ENCODE measurements at regions not wholly inside any gene's neighbourhood (a gene's known extent, or its start where the extent isn't known, plus 50 kb on each side); places are given as distances from the start of the nearest gene placed in this dataset.
A peak's percentile ranks its signal among the peaks of the same experiment; 100 is the strongest.

DNA sequence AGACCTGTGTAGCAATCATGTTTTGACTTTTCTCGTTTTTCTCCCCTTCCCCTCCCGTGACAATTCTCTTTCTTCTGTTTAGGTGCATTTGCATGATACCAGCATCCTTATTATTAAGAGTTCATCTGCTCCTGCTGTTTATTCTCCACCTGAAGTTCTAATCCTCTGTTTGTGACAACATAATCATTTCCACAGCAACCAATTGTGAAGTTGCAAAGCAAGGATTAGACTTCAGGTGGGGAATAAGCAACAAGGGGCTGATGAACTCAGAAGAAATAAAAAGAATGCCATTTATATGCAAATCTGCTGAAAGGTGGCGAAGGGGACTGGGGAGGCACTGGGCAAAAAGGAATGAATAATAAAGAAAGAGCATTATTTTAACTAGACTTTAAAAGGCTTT, 124.8 kb upstream of the LINC00305 start:
- no peak overlapping the region for H3K4me3 ChIP-seq (ENCODE audit: insufficient read depth, low read depth, low read length)
- no peaks in the 10 kb centered on the region for H3K27me3 ChIP-seq (ENCODE audit: control insufficient read depth, insufficient read depth, low read length)
- peak; percentile 59 for DNase-seq
- H3K36me3 ChIP-seq (replicated peaks; ENCODE audit: control insufficient read depth, insufficient read depth, low read length), result no peaks in the 10 kb centered on the region

DNA sequence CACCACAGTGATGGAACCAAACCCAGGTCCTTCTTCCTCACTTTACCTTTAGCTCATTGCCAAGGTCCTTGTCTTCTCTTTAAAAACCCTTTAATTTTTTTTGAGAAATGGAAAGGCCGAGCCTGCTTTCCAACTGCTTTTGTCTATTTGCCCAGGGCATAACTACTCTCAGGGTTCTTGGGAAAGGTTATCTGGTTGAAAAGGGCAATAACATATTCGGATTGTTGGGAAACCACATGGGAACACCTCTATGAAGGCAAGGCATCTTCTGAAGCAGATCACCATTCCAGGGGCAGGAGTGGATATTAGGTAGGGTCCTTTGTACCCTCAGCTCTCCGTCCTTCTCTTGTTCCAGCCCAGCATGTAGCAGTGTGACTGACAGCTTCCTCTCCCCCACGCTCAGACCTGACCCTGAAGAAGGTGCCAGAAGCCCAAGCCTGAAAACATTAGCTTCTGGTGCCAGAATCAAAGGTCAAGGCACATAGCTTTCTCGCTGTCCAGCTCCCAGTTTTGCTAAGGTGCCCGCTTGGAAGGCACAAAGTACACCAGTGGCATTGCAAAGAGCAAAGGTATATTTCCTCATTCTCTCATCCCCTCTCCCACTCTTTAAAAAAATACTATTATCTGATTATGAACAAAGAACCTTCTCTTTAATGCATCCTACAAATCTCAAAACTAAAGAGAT, 123.2 kb upstream of the LINC00305 start:
- DNase-seq, result no peak
- Histone ChIP-seq H3K4me3 (ENCODE audit: insufficient read depth, low read depth, low read length) (no peak overlapping the region), H3K36me3 (replicated peaks; ENCODE audit: control insufficient read depth, insufficient read depth, low read length) (no peaks in the 10 kb centered on the region), H3K27me3 (ENCODE audit: control insufficient read depth, insufficient read depth, low read length) (no peaks in the 10 kb centered on the region)

DNA sequence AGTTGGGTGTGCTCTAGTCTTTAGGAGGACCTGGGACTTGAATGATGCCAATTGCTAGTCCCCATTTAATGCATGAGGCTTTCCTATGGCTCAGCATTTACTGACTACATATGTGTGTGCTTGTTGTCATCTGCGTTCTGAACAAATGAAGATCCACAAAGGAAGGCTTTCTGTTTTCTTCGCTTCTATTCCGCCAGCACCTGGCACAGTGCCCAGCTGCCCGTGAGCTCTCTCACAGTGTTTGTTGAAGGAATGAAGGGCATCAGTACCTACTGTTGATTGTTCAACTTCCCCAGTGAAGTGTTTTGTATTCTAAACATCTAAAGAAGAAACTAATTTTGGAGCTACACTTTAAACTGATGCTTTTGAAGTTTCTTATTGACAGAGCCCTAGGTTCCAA, 122.4 kb upstream of the LINC00305 start:
- no peaks in the 10 kb centered on the region for H3K36me3 ChIP-seq (replicated peaks; ENCODE audit: control insufficient read depth, insufficient read depth, low read length)
- DNase-seq, result no peak
- H3K4me3 ChIP-seq (ENCODE audit: insufficient read depth, low read depth, low read length), result no peak overlapping the region
- H3K27me3 ChIP-seq (ENCODE audit: control insufficient read depth, insufficient read depth, low read length), result no peaks in the 10 kb centered on the region

DNA sequence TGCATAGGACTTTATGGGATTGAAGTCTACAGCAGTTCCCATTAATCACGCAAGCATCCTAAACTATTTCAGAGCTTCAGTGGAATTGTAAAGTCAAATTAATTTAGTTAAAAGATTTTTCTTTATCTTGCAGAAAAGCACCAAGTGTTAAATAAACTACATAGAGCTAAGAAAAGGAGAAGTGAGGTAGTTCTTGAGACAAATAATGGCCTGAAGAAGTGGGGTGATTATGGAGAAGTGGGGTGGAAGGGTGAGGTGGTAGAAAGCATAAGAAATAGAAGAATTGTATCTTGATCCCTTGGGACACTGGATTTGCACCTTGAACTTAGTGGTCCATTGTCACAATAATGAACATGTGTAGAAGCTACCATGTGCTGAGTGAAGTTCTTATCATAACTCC, 121.7 kb upstream of the LINC00305 start:
- no peaks in the 10 kb centered on the region for H3K27me3 ChIP-seq (ENCODE audit: control insufficient read depth, insufficient read depth, low read length)
- no peak for DNase-seq
- no peak overlapping the region for H3K4me3 ChIP-seq (ENCODE audit: insufficient read depth, low read depth, low read length)
- H3K36me3 ChIP-seq (replicated peaks; ENCODE audit: control insufficient read depth, insufficient read depth, low read length), result no peaks in the 10 kb centered on the region

DNA sequence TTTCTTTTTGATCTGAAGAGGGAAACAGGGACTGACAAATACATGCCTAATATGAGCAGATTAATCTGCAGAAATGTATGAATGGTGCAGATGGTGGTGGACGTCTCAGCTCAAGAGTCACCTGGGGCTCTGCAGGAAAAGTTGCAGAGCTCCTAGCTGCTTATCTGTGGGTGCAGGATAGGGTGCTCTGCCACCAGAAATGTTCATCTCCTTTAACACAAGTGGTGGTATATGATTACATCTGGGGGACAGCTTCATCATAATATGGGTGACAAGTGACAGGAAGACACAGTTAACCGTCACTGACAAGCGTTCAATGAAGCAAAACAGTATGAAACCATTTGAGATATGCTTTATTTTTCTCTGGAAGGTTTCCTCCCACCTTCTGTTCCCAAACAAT, 121.2 kb upstream of the LINC00305 start:
- DNase-seq, result no peak
- Histone ChIP-seq H3K27me3 (ENCODE audit: control insufficient read depth, insufficient read depth, low read length) (no peaks in the 10 kb centered on the region), H3K4me3 (ENCODE audit: insufficient read depth, low read depth, low read length) (no peak overlapping the region), H3K36me3 (replicated peaks; ENCODE audit: control insufficient read depth, insufficient read depth, low read length) (no peaks in the 10 kb centered on the region)

DNA sequence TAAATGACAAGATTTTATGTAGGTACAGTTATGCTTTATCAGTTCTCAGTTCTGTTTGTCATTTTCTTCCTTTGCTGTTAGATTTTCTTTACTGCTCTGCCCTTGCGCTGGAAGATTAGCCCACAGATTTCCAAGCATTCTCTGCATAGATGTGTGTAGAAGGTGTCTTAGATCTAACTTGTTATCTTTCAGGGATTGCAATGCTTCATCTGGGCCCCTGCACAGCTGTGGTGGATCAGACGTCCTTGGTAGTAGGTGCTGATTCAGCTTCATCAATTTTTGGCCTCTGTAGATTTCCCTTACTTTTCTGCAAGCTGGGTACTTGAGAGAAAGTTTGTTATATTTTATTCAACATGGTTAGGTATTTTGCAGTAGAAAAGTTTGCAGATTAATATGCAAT, 115.3 kb upstream of the LINC00305 start:
- Histone ChIP-seq H3K27me3 (ENCODE audit: control insufficient read depth, insufficient read depth, low read length) (no peaks in the 10 kb centered on the region), H3K36me3 (replicated peaks; ENCODE audit: control insufficient read depth, insufficient read depth, low read length) (no peaks in the 10 kb centered on the region), H3K4me3 (ENCODE audit: insufficient read depth, low read depth, low read length) (no peak overlapping the region)
- DNase-seq, result no peak

DNA sequence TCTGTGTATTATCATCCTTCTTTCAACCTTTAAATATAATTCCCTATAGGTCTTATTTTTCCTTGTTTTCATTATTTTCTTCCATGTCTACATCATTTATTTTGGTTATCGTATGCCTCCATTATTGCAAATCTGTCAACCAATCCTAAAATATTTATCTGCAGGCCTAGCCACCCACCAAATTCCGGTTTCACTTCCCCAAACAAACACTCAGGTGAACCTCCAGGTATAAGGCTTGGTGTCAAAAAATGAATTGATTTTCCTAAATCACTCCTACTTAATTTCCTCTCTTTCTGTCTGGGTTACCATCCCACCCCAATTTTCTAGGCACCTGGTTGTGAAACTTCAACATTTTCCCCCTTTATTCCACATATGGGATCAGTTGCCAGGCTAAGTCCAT, 111.9 kb upstream of the LINC00305 start:
- DNase-seq, result no peak
- H3K4me3 ChIP-seq (ENCODE audit: insufficient read depth, low read depth, low read length), result no peak overlapping the region
- no peaks in the 10 kb centered on the region for H3K36me3 ChIP-seq (replicated peaks; ENCODE audit: control insufficient read depth, insufficient read depth, low read length)
- H3K27me3 ChIP-seq (ENCODE audit: control insufficient read depth, insufficient read depth, low read length), result no peaks in the 10 kb centered on the region

DNA sequence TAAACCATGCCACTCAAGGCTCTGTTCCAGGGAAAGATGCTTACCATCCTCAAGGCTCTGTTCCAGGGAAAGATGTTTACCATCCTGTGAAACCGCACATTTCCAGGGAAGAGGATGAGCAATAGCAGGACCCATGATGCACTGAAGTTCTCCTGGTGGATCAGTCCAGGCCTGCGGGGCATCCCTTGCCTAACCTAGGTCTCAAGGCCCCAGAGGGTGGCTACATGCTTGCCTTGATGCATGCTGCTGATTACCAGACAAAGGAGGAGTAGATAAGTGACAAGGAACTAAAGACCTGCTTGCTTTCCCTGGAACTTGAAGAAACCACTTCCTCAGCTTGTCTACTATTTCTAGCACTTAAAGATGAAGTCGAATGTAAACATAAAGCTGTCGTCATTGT, 111.0 kb upstream of the LINC00305 start:
- no peak for DNase-seq
- no peak overlapping the region for H3K4me3 ChIP-seq (ENCODE audit: insufficient read depth, low read depth, low read length)
- H3K27me3 ChIP-seq (ENCODE audit: control insufficient read depth, insufficient read depth, low read length), result no peaks in the 10 kb centered on the region
- H3K36me3 ChIP-seq (replicated peaks; ENCODE audit: control insufficient read depth, insufficient read depth, low read length), result no peaks in the 10 kb centered on the region

DNA sequence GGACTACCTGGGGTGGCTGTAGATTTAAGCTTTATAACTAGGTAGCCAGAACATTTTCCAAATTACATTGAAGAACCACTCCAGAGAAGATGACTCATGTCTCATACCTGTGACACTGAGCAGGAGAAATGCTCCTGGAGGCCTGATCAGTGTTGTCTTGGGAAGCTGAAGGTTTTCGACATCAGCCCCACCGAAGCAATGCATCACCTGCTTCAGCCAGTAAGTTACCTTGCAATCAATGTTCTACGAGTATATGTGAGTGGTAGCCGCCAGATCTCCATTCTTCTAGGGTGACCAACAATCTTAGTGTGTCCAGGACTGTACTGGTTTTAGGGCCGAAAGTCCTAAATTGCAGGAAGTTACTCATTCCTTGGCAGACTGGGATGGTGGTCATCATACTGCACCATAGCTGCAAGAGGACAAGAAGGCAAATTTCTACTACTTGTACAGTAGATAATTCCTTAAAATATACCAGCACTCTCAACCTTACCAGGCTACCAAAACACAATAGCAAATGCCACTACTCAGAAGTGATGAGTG, 109.3 kb upstream of the LINC00305 start:
- H3K27me3 ChIP-seq (ENCODE audit: control insufficient read depth, insufficient read depth, low read length), result no peaks in the 10 kb centered on the region
- no peak overlapping the region for H3K4me3 ChIP-seq (ENCODE audit: insufficient read depth, low read depth, low read length)
- no peak for DNase-seq
- no peaks in the 10 kb centered on the region for H3K36me3 ChIP-seq (replicated peaks; ENCODE audit: control insufficient read depth, insufficient read depth, low read length)

DNA sequence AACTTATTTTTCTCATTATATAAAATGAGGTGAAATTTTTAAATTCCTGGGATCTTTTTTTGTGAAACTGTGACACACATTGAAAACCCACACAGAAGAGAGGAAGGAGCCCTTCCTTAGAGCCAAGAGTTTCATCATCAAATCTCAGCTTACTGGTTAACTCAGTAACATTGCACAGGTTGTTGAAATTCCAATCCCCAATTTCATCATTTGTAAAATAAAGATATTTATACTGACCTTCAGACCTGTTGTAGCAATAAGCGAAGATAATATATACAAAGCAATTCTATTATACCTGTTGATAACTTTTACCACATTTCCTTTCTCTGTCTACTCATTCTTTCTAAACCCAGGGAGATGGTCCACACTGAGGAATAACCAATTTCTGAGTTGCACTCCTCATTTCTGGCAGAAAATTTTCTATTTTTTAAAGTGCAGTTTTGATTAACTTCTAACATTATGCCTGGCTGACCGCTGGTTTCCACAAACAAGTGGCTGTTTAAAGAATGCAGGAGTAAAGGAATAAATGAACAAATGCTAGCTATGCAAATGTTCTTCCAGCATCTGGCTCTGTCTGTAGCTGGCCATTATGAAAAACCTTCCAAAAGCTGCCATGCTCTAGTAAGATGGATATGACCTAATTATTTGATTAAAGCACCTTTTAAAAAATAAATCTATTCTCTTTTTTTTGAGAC, 105.7 kb upstream of the LINC00305 start:
- DNase-seq, result no peak
- H3K27me3 ChIP-seq (ENCODE audit: control insufficient read depth, insufficient read depth, low read length), result no peaks in the 10 kb centered on the region
- no peaks in the 10 kb centered on the region for H3K36me3 ChIP-seq (replicated peaks; ENCODE audit: control insufficient read depth, insufficient read depth, low read length)
- no peak overlapping the region for H3K4me3 ChIP-seq (ENCODE audit: insufficient read depth, low read depth, low read length)

DNA sequence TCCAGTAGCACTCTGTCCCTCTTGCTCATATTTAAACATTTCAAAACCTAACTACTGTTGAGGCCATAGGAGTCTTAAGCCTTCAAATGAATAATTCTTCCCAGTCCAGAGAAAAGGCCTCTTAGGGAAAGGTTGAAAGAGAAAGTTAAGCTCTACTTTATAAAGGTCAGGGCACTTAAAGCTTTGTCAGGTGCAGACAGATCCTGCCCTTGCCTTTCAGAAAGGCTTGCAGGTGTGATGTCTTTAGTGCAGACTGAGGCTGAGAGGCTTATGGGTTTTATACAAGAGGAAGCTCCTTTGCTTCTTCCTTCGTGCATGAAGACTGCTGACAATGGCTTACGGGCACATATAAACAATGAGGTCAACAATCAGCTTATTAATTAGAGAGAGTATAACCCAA, 105.0 kb upstream of the LINC00305 start:
- no peaks in the 10 kb centered on the region for H3K36me3 ChIP-seq (replicated peaks; ENCODE audit: control insufficient read depth, insufficient read depth, low read length)
- no peak for DNase-seq
- H3K27me3 ChIP-seq (ENCODE audit: control insufficient read depth, insufficient read depth, low read length), result no peaks in the 10 kb centered on the region
- H3K4me3 ChIP-seq (ENCODE audit: insufficient read depth, low read depth, low read length), result no peak overlapping the region

DNA sequence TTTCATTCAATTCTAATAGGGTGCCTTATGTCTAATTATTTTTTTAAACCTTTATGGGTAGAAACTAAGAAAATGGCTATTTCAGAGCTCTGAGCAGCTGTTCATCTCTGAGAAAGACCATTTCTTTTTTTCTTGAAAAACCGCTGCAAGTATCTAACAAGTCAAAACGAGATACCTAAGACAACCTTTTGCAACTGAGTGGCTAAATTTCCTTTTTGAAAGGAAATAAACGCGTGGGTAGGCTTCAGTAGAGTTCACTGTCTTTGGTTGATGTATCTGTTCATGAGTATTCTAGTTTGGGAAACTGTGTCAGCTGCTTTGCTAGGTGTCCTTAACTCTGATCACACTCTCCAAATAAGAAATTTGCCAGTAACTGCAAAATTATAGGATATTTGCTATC, 104.3 kb upstream of the LINC00305 start:
- H3K27me3 ChIP-seq (ENCODE audit: control insufficient read depth, insufficient read depth, low read length), result no peaks in the 10 kb centered on the region
- no peak overlapping the region for H3K4me3 ChIP-seq (ENCODE audit: insufficient read depth, low read depth, low read length)
- H3K36me3 ChIP-seq (replicated peaks; ENCODE audit: control insufficient read depth, insufficient read depth, low read length), result no peaks in the 10 kb centered on the region
- DNase-seq, result no peak

DNA sequence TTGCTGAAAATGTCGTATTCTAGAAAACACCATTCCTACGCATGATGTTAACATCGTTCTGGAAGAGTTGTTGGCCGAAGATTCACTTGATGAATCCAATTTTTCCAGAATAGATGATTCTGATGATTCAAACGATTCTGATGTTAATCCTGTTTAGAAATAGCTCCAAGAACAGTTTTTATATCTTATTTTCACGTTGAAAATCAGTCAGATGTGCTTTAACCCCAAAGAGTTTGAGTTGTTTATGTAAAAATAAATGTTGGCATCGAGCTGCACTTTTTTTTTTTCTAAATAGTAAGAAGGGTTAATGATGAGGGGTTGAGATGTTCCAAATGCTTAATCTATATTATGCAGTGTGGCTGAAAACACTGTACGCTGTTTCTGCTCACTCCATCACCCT, 99.9 kb upstream of the LINC00305 start:
- Histone ChIP-seq H3K4me3 (ENCODE audit: insufficient read depth, low read depth, low read length) (no peak overlapping the region), H3K36me3 (replicated peaks; ENCODE audit: control insufficient read depth, insufficient read depth, low read length) (no peaks in the 10 kb centered on the region), H3K27me3 (ENCODE audit: control insufficient read depth, insufficient read depth, low read length) (no peaks in the 10 kb centered on the region)
- no peak for DNase-seq

DNA sequence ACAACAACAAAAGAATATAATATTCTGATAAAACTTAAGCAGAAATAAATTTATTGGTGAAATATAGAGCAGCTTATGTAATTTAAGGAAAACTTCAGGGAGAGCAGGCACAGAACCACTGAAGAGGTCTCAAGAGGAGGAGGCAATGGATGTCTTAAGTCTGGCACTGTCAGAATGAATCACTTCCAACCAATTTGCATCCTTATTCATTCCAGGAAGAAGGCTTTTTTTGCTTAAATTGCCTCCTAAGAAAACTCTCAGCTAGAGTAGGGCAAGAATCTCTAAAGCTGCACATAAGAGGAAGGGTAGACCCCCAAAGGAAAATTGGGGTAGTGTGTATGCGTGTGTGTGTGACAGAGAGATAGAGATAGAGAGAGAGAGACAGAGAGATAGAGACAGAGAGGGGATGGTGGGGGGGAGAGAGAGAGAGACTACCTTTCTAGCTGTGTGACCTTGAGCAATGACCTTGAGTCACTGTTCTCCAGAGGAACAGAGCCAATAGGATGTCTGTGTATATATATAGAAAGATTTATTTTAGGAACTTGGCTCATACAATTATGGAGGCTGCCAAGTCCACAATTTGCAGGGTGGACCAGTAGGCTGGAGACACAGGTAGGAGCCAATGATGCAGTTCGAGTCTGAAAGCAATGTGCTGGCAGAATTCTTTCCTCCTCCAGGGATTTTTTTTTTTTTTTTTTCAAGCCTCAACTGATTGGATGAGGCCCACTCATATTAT, 96.4 kb upstream of the LINC00305 start:
- no peak for DNase-seq
- Histone ChIP-seq H3K4me3 (ENCODE audit: insufficient read depth, low read depth, low read length) (no peak overlapping the region), H3K36me3 (replicated peaks; ENCODE audit: control insufficient read depth, insufficient read depth, low read length) (no peaks in the 10 kb centered on the region), H3K27me3 (ENCODE audit: control insufficient read depth, insufficient read depth, low read length) (no peaks in the 10 kb centered on the region)

DNA sequence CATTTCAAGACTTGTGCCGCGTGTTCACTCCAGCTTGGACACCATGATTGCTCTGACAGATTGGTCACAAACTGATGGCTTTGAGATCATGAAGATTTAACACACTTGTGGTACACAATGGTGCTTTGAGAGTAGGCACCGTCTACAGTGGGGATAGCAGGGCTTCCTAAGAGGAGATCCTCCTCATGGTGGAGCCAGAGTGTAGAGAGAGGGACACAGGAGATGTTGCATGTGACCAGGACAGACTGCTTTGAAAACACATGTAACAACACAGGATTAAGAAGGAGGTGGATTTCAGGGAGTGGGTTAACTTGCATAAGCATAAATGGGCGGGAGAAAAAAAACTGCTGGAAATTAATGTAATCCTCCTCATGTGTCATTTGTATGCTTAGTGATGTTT, 95.7 kb upstream of the LINC00305 start:
- H3K36me3 ChIP-seq (replicated peaks; ENCODE audit: control insufficient read depth, insufficient read depth, low read length), result no peaks in the 10 kb centered on the region
- peak; percentile 18 for DNase-seq
- H3K4me3 ChIP-seq (ENCODE audit: insufficient read depth, low read depth, low read length), result no peak overlapping the region
- no peaks in the 10 kb centered on the region for H3K27me3 ChIP-seq (ENCODE audit: control insufficient read depth, insufficient read depth, low read length)

Data from H7 (cell line).